Activated CD8-positive, alpha-beta memory T cell treated with anti-CD3 and anti-CD28 coated beads, Interleukin-2, amount 10 ng/mL, durations not matched to agents 7 days and 5 days (primary cell): ENCODE measurements at regions not wholly inside any gene's neighbourhood (a gene's known extent, or its start where the extent isn't known, plus 50 kb on each side); places are given as distances from the start of the nearest gene placed in this dataset.

Source experiments
- ATAC-seq: fragments of 150-1000 bp; cut with Tn5 transposase; one replicate; pipeline ENCODE4 v1.10.0; 2021; ENCODE audit warnings: moderate library complexity
- CTCF ChIA-PET: fragments of 350-600 bp; sonication (Branson Sonifier 250); formaldehyde crosslinking; loops from one replicate; lab custom pipeline; 2021; ENCODE audit warnings: antibody characterized with exemption; lab: Charles Lee
- DNase-seq: peaks from one replicate; pipeline ENCODE4 v3.0.0-alpha.2; 2020
- H3K27ac Mint-ChIP-seq: one replicate; pipeline ENCODE4 v1.8.0; 2021; ENCODE audit warnings: mild to moderate bottlenecking, mixed read lengths
- H3K27me3 Mint-ChIP-seq: one replicate; pipeline ENCODE4 v1.8.0; 2021; ENCODE audit warnings: mixed read lengths
- H3K36me3 Mint-ChIP-seq: one replicate; pipeline ENCODE4 v1.8.0; 2021; ENCODE audit warnings: mild to moderate bottlenecking, mixed read lengths
- H3K4me1 Mint-ChIP-seq: one replicate; pipeline ENCODE4 v1.8.0; 2021; ENCODE audit warnings: mixed read lengths
- H3K4me3 Mint-ChIP-seq: one replicate; pipeline ENCODE4 v1.8.0; 2021; ENCODE audit warnings: mild to moderate bottlenecking, moderate library complexity, mixed read lengths
- H3K9me3 Mint-ChIP-seq: one replicate; pipeline ENCODE4 v1.8.0; 2022; ENCODE audit warnings: low read depth, mixed read lengths

DNA sequence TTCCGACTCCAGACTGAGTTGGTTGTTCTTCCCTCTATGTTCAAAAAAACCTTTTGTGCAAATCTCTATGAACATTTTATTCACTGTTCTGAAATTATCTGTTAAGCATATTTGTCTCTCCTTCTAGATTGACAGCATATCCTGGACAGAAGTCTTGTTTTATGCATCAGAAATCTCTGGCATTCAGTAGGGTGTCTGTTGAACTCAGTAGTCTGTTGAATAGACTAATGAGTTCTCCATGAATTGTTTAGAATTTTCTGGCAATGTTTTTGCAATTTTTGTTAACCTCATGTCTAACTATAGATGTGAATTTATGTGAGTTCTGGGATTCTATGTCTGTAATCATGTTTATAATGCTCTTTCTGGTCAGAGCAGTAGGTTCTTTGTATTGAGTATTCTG lies 222.5 kb upstream of the KCNMB2 start:
- ATAC-seq (no peak), DNase-seq (no peak)
- Mint-ChIP-seq H3K27me3 (no peaks in the 10 kb centered on the region), H3K9me3 (no peaks in the 10 kb centered on the region), H3K4me3 (no peak overlapping the region), H3K36me3 (no peaks in the 10 kb centered on the region), H3K27ac (no peak overlapping the region), H3K4me1 (no peaks in the 10 kb centered on the region)
- CTCF ChIA-PET = no interaction called here

DNA sequence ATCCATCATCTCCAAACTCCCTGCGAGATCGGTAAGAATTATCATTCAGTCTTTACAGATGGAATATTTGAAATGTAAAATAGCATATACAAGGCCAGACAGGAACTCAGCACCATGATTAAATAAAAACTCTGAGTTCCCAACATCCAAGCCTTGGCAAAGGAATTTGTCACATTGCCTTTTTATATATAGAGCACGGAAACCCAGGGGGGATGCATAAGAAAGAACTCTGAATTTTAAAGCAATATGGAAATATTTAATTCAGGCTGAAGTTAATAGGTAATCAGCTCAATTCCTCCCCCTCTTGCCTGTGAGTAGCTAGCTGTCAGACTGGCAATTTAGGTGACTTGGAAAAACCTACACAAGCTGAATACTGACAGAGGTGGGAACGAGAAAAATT lies 217.9 kb upstream of the KCNMB2 start:
- H3K9me3 Mint-ChIP-seq = no peaks in the 10 kb centered on the region
- DNase-seq (no peak), ATAC-seq (no peak)
- no peak overlapping the region for H3K27ac Mint-ChIP-seq
- no peaks in the 10 kb centered on the region for H3K36me3 Mint-ChIP-seq
- H3K4me1 Mint-ChIP-seq = no peaks in the 10 kb centered on the region
- CTCF ChIA-PET = no interaction called here
- no peaks in the 10 kb centered on the region for H3K27me3 Mint-ChIP-seq
- H3K4me3 Mint-ChIP-seq = no peak overlapping the region

DNA sequence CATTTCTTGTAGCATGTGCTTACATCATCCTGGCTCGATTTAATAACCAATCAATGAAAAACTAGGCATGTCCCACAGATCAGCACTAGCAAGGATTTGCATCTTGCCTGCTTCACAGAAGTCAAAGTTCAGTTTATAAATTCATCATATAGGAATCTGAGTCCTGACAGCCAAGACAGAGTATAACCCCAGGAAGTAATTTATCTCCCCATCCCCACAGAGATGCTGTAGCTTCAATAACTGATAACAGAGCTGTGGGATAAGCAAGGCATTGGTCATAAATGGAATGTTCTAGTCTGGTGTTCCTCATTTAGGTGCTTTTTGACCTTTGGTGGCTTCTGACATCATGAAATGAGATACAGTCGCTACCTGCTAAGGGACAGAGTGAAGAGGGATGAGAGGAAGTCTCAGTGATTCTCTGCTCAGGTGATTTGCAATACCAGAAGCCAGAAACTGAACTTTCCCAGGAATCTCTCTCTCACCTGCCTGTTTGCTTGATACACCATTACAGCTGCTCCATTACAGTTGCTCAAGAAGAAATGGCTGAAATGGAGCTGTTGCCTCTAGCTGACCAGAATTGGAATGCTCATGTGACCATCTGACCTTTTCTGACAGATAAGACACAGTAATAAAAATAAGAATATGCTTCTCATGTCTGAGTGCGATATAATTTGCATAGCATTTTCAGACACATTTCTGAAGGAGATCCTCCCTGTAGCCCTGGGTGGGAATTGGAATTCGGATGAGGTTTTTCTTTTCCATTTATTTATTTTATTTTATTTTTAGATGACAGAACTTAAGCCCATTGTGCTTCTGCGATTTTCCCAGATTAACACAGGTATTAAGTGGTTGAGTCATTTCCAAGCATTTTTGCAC lies 217.1 kb upstream of the KCNMB2 start:
- Mint-ChIP-seq H3K4me1 (no peaks in the 10 kb centered on the region), H3K9me3 (no peaks in the 10 kb centered on the region), H3K36me3 (no peaks in the 10 kb centered on the region), H3K27ac (no peak overlapping the region), H3K4me3 (no peak overlapping the region), H3K27me3 (no peaks in the 10 kb centered on the region)
- DNase-seq (no peak), ATAC-seq (no peak)
- CTCF ChIA-PET = no interaction called here

DNA sequence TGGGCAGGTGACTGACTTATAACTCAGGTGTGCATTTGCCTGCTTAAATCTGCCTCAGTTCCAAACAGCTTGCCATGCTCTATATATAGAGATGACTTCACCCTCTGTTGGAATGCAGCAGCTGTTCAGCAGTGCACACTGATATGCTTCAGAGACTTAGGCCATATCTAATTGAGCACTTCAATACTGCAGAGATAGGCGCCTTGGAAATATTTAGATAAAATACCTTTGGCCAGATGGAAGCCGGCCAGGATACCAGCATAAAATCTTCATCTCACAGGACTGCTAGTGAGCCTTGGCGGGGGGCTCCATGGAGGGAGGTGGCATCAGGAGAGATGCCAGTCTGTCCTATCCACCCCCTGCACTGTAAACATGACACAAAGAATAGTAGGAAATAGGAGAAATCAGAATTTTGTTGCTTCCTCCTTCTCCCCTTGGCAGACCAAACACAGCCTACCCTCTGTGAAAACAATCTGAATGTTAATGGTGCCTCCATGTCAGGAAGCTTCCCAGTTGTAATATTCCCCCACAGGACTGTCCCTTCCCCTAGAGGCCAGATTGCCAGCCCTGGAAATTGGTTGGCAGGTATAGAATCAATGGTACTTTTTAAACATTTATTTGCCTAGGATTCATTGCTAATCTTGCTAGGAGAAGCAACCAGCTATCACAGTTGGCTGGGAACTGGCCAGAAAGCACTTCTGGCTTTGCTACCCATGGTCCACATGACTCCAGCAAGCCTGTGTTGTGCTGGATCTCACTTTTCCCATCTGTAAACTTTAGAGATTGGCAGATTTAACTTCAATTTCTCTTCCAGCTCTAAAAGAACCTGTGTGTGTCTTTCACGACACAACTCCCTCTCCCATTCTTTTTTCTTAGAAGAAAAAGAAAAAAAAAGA lies 215.5 kb upstream of the KCNMB2 start:
- H3K4me1 Mint-ChIP-seq = no peaks in the 10 kb centered on the region
- no peak overlapping the region for H3K27ac Mint-ChIP-seq
- no peaks in the 10 kb centered on the region for H3K36me3 Mint-ChIP-seq
- H3K4me3 Mint-ChIP-seq = no peak overlapping the region
- H3K27me3 Mint-ChIP-seq = no peaks in the 10 kb centered on the region
- no peak for ATAC-seq
- no peak for DNase-seq
- H3K9me3 Mint-ChIP-seq = no peaks in the 10 kb centered on the region
- CTCF ChIA-PET = no interaction called here

DNA sequence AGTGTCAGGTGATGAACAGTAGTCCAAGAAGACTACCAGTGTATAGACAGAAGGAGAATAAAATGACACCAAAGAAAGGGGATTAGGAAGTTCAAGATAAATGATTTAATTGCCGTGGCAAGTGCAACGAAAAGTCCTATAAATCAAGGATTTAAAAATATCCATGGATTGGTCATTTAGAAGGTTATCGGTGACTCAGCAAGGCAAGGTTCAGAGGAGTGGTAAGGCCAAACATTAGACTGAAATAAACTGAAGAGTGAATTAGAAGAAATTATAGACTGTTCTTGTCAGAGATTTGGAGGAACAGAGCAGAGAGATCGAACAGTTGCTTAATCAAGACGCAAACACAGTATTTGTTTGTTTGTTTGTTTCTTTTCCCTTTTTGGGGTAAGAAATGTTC lies 211.9 kb upstream of the KCNMB2 start:
- CTCF ChIA-PET = no interaction called here
- peaks cover 2% of the 10 kb centered on the region for H3K27me3 Mint-ChIP-seq
- no peaks in the 10 kb centered on the region for H3K36me3 Mint-ChIP-seq
- no peak overlapping the region for H3K4me3 Mint-ChIP-seq
- DNase-seq = no peak
- H3K9me3 Mint-ChIP-seq = no peaks in the 10 kb centered on the region
- ATAC-seq = no peak
- H3K27ac Mint-ChIP-seq = no peak overlapping the region
- H3K4me1 Mint-ChIP-seq = no peaks in the 10 kb centered on the region

DNA sequence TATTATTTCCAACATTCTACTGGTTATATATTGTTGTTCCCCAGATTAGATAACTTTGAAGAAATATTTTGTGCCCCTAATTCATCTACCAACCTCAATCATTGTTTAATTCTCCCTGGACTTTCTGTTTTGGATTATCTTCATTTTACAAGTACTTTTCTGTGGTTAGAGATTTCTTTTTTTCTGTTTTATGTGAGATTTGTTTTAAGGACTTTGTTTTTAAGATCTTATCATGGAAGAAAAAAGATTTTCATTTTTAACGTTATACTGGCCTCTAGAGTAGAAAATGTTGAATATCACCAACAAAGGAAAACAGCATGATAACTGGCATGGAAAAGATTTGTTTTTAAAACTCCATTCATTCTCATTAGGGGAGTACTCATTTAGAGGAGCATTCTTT lies 210.9 kb upstream of the KCNMB2 start:
- Mint-ChIP-seq H3K27me3 (peaks cover 2% of the 10 kb centered on the region), H3K9me3 (no peaks in the 10 kb centered on the region), H3K36me3 (no peaks in the 10 kb centered on the region), H3K4me1 (no peaks in the 10 kb centered on the region), H3K4me3 (no peak overlapping the region), H3K27ac (no peak overlapping the region)
- no peak for ATAC-seq
- no peak for DNase-seq
- CTCF ChIA-PET = no interaction called here

DNA sequence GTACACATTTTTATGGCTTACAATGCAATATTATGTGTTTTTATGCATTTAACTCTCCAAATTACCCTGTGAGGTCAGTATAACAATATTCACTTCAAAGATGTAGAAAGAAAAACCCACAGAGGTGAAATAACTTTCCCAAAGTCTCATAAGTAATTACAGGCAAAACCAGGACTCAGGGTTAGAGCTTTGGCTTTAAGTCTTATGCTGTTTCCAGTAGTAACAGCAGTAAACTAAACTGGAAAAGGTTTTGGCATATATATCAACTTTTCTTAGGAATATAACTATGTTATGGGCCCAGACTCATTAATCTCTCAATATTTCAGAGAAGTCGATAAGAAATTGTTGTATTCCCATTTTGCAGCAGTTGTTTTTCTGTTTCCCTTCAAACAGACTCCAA lies 206.3 kb upstream of the KCNMB2 start:
- Mint-ChIP-seq H3K27me3 (peaks cover 2% of the 10 kb centered on the region), H3K9me3 (no peaks in the 10 kb centered on the region), H3K4me3 (no peak overlapping the region), H3K4me1 (no peaks in the 10 kb centered on the region), H3K27ac (no peak overlapping the region), H3K36me3 (no peaks in the 10 kb centered on the region)
- DNase-seq (no peak), ATAC-seq (no peak)
- CTCF ChIA-PET = no interaction called here

DNA sequence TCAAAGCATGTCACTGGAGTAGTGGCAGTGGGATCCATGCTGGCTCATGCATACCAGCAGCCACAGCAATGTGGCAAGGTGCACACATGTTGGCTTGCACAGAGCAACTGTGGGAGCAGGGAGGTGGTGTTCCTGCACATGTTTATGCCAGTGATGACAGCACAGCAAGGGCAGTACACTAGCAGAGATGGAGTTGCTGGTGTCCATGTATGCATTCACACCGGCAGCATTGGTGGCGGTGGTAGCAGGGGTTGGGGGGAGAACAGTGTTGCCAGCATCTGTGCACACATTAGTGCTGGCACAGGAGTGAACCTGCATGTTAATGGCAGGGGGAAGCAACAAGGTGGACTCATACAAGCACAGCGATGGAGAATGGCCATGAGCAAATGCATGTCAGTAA lies 202.0 kb upstream of the KCNMB2 start:
- CTCF ChIA-PET = no interaction called here
- Mint-ChIP-seq H3K36me3 (no peaks in the 10 kb centered on the region), H3K27ac (no peak overlapping the region), H3K27me3 (no peaks in the 10 kb centered on the region), H3K4me1 (peaks cover 4% of the 10 kb centered on the region), H3K4me3 (no peak overlapping the region), H3K9me3 (no peaks in the 10 kb centered on the region)
- no peak for ATAC-seq
- no peak for DNase-seq

DNA sequence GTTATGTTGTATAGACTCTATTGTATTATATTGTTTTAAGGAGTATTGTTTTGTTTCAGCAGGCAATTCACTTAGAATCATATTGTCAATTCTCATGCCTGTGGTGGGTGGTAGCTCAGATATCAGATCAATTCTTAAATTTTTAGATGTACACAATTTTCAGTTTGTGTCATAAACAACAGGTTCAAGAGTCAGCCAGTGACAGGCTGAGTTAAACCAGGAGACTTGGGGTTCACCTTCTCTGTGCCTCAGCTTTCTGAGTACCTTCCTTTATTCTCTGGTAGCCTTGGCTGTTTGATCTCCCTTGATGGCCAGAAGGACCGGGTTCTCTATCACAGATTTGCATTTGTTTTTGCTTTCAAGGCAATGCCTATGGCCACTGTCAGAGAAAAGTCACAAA lies 199.9 kb upstream of the KCNMB2 start:
- Mint-ChIP-seq H3K4me3 (no peak overlapping the region), H3K36me3 (no peaks in the 10 kb centered on the region), H3K27me3 (no peaks in the 10 kb centered on the region), H3K27ac (no peak overlapping the region), H3K9me3 (no peaks in the 10 kb centered on the region), H3K4me1 (peaks cover 4% of the 10 kb centered on the region)
- ATAC-seq = no peak
- DNase-seq = no peak
- CTCF ChIA-PET = no interaction called here

DNA sequence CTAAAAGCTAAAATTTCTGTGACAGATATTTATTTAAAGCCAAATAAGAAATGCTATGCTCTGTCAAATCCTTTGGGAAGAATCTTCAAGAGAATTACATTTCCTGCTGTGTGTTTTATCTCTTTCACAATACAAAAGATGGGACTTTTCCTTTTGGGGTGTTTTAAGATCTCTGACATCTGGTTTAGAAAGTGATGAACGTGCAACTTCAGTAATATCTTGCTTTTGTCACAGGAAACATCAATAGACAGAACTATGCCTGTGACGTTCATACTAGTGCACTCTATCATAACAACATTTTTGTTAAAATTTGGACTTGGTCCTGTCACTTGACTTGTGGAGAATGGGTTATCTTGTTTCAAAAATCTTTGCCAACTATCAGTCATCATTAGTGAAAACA lies 195.7 kb upstream of the KCNMB2 start:
- ATAC-seq (no peak), DNase-seq (no peak)
- H3K27ac Mint-ChIP-seq = no peak overlapping the region
- no peak overlapping the region for H3K4me3 Mint-ChIP-seq
- CTCF ChIA-PET = no interaction called here
- H3K4me1 Mint-ChIP-seq = peaks cover 4% of the 10 kb centered on the region
- no peaks in the 10 kb centered on the region for H3K27me3 Mint-ChIP-seq
- no peaks in the 10 kb centered on the region for H3K36me3 Mint-ChIP-seq
- H3K9me3 Mint-ChIP-seq = no peaks in the 10 kb centered on the region

DNA sequence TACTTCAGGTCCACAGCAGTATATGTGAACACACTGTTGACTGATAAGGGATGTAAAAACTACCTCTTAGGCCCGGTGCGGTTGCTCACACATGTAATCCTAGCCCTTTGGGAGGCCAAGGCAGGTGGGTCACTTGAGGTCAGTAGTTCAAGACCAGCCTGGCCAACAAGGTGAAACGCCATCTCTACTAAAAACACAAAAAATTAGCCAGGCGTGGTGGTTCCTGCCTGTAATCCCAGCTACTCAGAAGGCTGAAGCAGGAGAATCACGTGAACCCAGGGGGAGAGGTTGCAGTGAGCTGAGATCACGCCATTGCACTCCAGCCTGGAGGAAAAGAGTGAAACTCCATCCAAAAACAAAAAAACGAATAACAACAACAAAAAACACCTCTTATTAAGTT lies 194.6 kb upstream of the KCNMB2 start:
- Mint-ChIP-seq H3K4me1 (no peaks in the 10 kb centered on the region), H3K36me3 (no peaks in the 10 kb centered on the region), H3K27me3 (no peaks in the 10 kb centered on the region), H3K27ac (no peak overlapping the region), H3K9me3 (no peaks in the 10 kb centered on the region), H3K4me3 (no peak overlapping the region)
- CTCF ChIA-PET = no interaction called here
- ATAC-seq = no peak
- no peak for DNase-seq

DNA sequence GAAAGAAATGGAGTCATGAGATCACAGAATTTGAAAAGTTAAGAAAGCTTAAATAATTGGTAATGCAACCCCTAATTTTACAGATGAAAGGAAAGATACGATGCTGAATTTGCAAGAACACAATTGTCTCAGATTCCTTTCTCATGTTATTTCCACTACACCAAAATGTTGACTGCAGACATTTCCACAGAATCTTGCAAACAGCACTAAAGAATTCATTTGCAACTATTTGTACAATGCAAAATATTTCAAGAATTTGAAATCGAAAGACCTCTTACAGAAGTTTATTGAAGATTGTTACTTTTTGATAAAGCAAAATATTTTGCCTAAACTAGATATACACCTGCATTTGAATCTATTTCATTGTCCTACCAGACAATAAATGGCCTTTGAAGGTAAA lies 194.1 kb upstream of the KCNMB2 start:
- Mint-ChIP-seq H3K9me3 (no peaks in the 10 kb centered on the region), H3K27me3 (no peaks in the 10 kb centered on the region), H3K4me3 (no peak overlapping the region), H3K4me1 (no peaks in the 10 kb centered on the region), H3K27ac (no peak overlapping the region), H3K36me3 (no peaks in the 10 kb centered on the region)
- CTCF ChIA-PET = no interaction called here
- ATAC-seq = no peak
- DNase-seq = no peak

DNA sequence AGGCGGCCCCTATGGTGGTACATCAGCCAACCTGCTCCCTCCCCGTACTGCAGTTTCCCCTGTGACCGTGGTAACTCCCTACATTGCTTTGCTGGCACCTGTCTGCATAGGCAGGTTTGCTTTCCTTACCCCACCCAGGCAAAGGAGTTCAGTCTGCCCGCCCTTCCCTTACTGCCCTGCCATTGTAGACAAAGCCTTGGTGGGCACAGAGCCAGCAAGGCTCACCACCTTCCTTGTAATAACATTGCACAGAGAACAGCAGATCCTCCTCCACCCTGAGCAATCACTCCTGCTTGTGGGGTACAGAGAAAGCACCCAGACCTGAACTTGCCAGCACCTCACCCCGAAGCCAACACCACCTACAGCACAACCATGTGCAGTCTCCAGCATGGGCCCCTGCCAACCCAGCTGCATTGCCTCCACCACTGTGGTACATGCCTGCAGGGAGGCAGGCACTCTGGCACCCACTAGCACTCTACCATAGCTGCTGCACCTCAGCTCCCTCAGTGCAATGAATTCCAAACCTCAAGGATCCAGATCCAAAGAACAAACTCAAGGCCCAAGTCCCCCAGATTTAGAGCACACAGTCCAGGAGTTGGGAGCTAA lies 192.7 kb upstream of the KCNMB2 start:
- no peak for DNase-seq
- Mint-ChIP-seq H3K27ac (no peak overlapping the region), H3K36me3 (no peaks in the 10 kb centered on the region), H3K9me3 (no peaks in the 10 kb centered on the region), H3K27me3 (no peaks in the 10 kb centered on the region), H3K4me3 (no peak overlapping the region), H3K4me1 (peaks cover 2% of the 10 kb centered on the region)
- CTCF ChIA-PET = no interaction called here
- ATAC-seq = no peak

DNA sequence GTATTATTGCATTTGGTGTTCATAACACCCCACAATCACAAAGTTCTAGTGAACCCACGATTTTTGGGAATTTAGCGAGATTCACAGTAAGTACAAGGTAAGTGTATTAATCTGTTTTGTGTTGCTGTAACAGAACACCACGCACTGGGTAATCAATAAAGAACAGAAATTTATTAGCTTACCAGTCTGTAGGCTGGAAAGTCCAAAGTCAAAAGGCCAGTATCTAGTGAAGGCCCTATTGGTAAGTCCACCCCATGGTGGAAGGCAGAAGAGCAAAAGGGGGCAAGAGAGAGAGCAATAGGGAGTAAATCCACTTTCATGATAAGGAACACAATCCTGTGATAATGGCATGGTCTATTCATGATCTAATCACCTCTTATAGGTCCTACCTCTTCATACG lies 190.3 kb upstream of the KCNMB2 start:
- CTCF ChIA-PET = no interaction called here
- Mint-ChIP-seq H3K4me1 (peaks cover 9% of the 10 kb centered on the region), H3K9me3 (no peaks in the 10 kb centered on the region), H3K27me3 (no peaks in the 10 kb centered on the region), H3K4me3 (no peak overlapping the region), H3K27ac (no peak overlapping the region), H3K36me3 (no peaks in the 10 kb centered on the region)
- DNase-seq (no peak), ATAC-seq (no peak)
